PC-3 (cell line): ENCODE measurements at regions not wholly inside any gene's neighbourhood (a gene's known extent, or its start where the extent isn't known, plus 50 kb on each side); places are given as distances from the start of the nearest gene placed in this dataset.

Source experiments
- EZH2 ChIP-seq: fragments of 300-600 bp; sonication (generic); IDR thresholded peaks from one replicate; pipeline ENCODE4 v1.6.1; 2017; ENCODE audit warnings: antibody characterized with exemption, mild to moderate bottlenecking, low read length; ENCODE audit not compliant: unreplicated experiment
- EZH2phosphoT487 ChIP-seq: fragments of 300-600 bp; sonication (generic); IDR thresholded peaks from 2 replicates; pipeline ENCODE4 v1.6.1; 2018; ENCODE audit warnings: mild to moderate bottlenecking, antibody characterized with exemption, low read length, borderline replicate concordance
- TF ChIP-seq, protein P1 (sequence below): fragments of 300-600 bp; sonication (generic); conservative IDR thresholded peaks from 2 replicates; pipeline ENCODE4 v1.5.1; 2017; ENCODE audit warnings: antibody characterized with exemption, low read depth, mild to moderate bottlenecking, low read length

DNA sequence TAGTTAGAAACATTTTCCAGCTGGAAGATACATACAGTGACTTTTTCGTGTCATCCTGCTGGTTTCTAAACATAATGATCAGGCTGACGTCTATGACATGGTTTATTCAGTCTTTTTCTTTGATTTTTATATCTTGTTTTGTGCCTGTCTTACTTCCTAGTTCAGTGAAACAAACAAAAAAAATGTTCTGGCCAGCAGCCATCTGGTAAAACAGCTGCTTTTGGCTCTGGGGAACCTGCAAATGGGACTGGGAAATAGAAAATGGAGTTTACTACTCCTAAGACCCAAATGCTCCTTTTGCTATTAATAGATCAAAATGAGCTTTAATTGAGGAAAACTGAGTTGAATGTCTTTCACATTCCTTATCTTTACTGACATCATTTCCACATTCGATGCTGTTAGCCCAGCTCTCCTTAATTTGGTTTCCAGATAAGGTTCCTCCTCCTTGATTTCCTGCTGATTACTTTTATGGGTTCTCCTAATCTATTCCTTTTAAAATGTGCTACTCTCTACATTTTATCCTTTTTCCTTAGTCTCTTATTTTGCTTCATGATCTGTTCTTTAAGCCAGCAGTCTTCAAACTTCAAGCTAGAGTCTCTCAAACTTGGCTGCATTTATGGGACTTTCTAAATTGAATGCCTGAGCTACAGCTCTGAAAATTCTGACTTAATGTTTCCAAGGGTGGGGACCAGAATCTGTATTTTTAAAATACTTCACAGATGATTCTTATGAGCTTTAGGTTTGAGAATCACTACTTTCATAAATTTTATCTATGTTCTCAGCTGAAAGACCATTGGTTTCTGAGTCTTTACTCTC, 499.5 kb downstream of the ANKRD50 start:
- TF ChIP-seq, protein P1, sequence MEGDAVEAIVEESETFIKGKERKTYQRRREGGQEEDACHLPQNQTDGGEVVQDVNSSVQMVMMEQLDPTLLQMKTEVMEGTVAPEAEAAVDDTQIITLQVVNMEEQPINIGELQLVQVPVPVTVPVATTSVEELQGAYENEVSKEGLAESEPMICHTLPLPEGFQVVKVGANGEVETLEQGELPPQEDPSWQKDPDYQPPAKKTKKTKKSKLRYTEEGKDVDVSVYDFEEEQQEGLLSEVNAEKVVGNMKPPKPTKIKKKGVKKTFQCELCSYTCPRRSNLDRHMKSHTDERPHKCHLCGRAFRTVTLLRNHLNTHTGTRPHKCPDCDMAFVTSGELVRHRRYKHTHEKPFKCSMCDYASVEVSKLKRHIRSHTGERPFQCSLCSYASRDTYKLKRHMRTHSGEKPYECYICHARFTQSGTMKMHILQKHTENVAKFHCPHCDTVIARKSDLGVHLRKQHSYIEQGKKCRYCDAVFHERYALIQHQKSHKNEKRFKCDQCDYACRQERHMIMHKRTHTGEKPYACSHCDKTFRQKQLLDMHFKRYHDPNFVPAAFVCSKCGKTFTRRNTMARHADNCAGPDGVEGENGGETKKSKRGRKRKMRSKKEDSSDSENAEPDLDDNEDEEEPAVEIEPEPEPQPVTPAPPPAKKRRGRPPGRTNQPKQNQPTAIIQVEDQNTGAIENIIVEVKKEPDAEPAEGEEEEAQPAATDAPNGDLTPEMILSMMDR = no peak
- TF ChIP-seq EZH2 (no peak), EZH2phosphoT487 (no peak)
